ENCODE measurements at regions not wholly inside any gene's neighbourhood (a gene's known extent, or its start where the extent isn't known, plus 50 kb on each side); places are given as distances from the start of the nearest gene placed in this dataset.

- H3K27me3 ChIP-seq, result no peaks in the 10 kb centered on the region
- 30 to 33% methylated on average over 1 of the region's 1 CpG for WGBS, 2 donors
- H3K4me1 ChIP-seq, result no peaks in the 10 kb centered on the region
- TF ChIP-seq POLR2A (IDR thresholded peaks at IDR 0.05), result no peak
- no peak for TF ChIP-seq CTCF (IDR thresholded peaks at IDR 0.05)
- no peaks in the 10 kb centered on the region for H3K36me3 ChIP-seq (replicated peaks in 1 of 2; ENCODE audit: insufficient read depth in 1 of 2, low read depth in 2 of 2)
- H3K4me3 ChIP-seq, result no peak overlapping the region
- intact Hi-C loops (cut with DNase I), result no loop called here
- H3K9me3 ChIP-seq, result no peaks in the 10 kb centered on the region
- H3K27ac ChIP-seq, result no peak overlapping the region
- ATAC-seq (no peak), DNase-seq (no peak)
Measured at GRCh38 chr4:20091781-20092180, 159.9 kb upstream of the SLIT2 start.

- no peak for DNase-seq
- no peaks in the 10 kb centered on the region for H3K36me3 ChIP-seq (replicated peaks in 1 of 2; ENCODE audit: insufficient read depth in 1 of 2, low read depth in 2 of 2)
- WGBS, 2 donors, result 64 to 71% methylated on average over 8 of the region's 8 CpGs
- no peak for ATAC-seq
- H3K4me1 ChIP-seq, result no peaks in the 10 kb centered on the region
- no peaks in the 10 kb centered on the region for H3K27me3 ChIP-seq
- no peaks in the 10 kb centered on the region for H3K9me3 ChIP-seq
- intact Hi-C loops (cut with DNase I), result no loop called here
- TF ChIP-seq CTCF (IDR thresholded peaks at IDR 0.05), result no peak
- H3K27ac ChIP-seq, result no peak overlapping the region
- no peak overlapping the region for H3K4me3 ChIP-seq
Measured at GRCh38 chr4:20087522-20087911, 164.2 kb upstream of the SLIT2 start.

DNA sequence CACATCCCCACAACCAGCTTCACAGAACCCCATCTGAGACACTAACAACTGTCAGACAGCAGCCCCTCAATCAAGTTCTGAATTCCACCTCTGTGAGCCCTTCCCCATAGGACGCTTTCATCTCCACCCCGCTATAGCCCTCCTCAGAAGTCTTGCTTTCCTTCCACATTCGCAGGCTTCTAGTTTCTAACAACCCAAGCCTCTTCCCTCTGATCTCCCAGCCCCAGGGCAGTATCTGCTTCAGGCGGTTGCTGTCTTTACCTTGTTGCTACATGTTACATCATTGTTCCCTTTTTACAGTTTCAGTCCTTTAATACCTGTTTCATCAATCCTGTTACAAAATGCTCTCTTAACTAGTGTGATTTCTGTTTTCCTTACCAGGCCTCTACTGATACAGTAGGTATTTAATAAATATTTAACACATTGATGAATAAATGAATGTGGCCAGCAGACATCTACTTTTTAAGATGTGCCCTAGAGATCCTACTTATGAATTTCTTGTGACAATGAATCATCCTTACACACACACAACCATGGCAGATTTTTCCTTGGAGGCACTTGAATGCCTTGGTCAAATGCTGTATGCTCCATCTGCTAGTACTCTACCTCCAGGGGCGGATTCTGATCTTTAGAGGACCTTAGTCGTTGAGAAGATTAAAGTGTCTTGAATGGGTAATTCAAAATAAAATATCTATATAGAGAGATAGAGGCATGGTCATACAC lies 164.7 kb upstream of the SLIT2 start:
- no peak overlapping the region for H3K4me3 ChIP-seq
- H3K27me3 ChIP-seq, result no peaks in the 10 kb centered on the region
- intact Hi-C loops (cut with DNase I), result no loop called here
- no peaks in the 10 kb centered on the region for H3K9me3 ChIP-seq
- no peaks in the 10 kb centered on the region for H3K4me1 ChIP-seq
- TF ChIP-seq POLR2A (IDR thresholded peaks at IDR 0.05), result no peak
- no peak for TF ChIP-seq CTCF (IDR thresholded peaks at IDR 0.05)
- H3K27ac ChIP-seq, result no peak overlapping the region
- no peaks in the 10 kb centered on the region for H3K36me3 ChIP-seq (replicated peaks in 1 of 2; ENCODE audit: insufficient read depth in 1 of 2, low read depth in 2 of 2)
- no peak for ATAC-seq
- DNase-seq, result no peak
- 57 to 60% methylated on average over 6 of the region's 6 CpGs for WGBS, 2 donors

DNA sequence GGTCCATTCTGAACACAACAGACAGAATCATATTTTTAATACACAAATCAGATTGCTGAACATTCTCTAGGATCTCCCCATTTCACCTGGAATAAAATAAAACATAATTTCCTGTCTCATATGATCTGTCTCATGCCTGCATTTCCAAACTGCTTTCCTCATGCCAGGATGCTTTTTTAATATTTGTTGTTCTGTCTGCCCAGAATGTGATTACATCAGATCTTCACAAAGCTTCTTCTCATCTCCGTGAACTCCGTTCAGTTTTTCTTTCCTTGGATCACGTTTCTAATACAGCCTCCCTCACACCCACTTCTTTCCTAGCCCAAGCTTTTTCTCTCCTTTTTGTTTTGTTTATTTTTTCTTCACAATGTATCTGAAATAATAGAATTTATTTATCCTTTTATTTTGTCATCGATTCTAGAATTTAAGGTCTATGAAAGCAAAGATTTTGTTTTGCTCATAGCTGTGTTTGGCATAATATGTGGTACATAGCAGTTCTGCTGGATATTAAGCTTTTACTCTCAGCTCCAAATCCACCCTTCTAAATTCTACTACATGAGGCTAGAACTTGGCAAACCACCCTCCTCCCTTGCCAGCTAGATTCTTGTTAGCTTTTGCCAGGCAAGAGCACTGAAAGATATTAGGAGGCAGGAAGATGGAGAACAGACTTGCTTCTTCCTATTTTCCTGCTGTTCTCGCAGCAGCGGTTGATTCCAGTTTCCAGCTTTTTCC lies 165.5 kb upstream of the SLIT2 start:
- DNase-seq, result no peak
- Histone ChIP-seq H3K27me3 (no peaks in the 10 kb centered on the region), H3K9me3 (no peaks in the 10 kb centered on the region), H3K4me3 (no peak overlapping the region), H3K27ac (no peak overlapping the region), H3K36me3 (replicated peaks in 1 of 2; ENCODE audit: insufficient read depth in 1 of 2, low read depth in 2 of 2) (no peaks in the 10 kb centered on the region), H3K4me1 (no peaks in the 10 kb centered on the region)
- intact Hi-C loops (cut with DNase I), result no loop called here
- no peak for ATAC-seq
- WGBS, 2 donors, result 65 to 71% methylated on average over 6 of the region's 6 CpGs
- no peak for TF ChIP-seq CTCF (IDR thresholded peaks at IDR 0.05)
- TF ChIP-seq POLR2A (IDR thresholded peaks at IDR 0.05), result no peak

DNA sequence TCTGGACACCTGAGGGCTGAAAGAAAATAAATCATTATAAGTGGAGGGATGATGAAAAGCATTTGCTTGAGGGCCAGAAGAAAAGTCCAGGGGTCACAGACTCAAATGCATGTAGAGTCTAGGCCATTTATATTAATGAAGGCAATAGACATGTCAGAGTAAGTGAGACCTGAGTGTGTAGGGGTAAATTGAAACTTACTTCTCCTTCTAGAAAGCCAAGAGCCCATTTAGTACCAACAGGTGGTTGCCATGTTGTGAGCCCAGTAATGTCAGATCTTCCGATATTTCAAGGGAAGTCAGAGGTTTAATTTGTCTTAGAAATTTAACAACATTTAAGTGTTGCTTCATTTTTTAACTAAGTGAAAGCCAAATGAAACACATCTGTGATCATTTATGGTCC lies 166.1 kb upstream of the SLIT2 start:
- intact Hi-C loops (cut with DNase I), result no loop called here
- no peaks in the 10 kb centered on the region for H3K36me3 ChIP-seq (replicated peaks in 1 of 2; ENCODE audit: insufficient read depth in 1 of 2, low read depth in 2 of 2)
- TF ChIP-seq CTCF (IDR thresholded peaks at IDR 0.05) (no peak), POLR2A (IDR thresholded peaks at IDR 0.05) (no peak)
- H3K9me3 ChIP-seq, result no peaks in the 10 kb centered on the region
- no peaks in the 10 kb centered on the region for H3K27me3 ChIP-seq
- DNase-seq (no peak), ATAC-seq (no peak)
- H3K4me1 ChIP-seq, result no peaks in the 10 kb centered on the region
- WGBS, 2 donors, result 88 to 96% methylated on average over 1 of the region's 1 CpG
- H3K27ac ChIP-seq, result no peak overlapping the region
- no peak overlapping the region for H3K4me3 ChIP-seq
